Esophagus (tissue), 2 donors: ENCODE measurements at regions not wholly inside any gene's neighbourhood (a gene's known extent, or its start where the extent isn't known, plus 50 kb on each side); places are given as distances from the start of the nearest gene placed in this dataset.
"Not testable (repeated sequence)": the region's sequence is repeated elsewhere in the genome, so short reads cannot be mapped to it uniquely, and the experiment has no call there.

ENCODE experiments used
- H3K27ac ChIP-seq, 2 donors: one replicate each; pipeline ENCODE4 v1.5.1; 2013; ENCODE audit warnings: low read depth in 2 of 2, mild to moderate bottlenecking in 2 of 2, inconsistent platforms in 1 of 2, low read length in 1 of 2, moderate library complexity in 1 of 2
- H3K27me3 ChIP-seq, 2 donors: one replicate each; pipeline ENCODE4 v1.6.1; 2013; ENCODE audit warnings: low read length in 2 of 2, control low read depth in 1 of 2, mild to moderate bottlenecking in 1 of 2; ENCODE audit not compliant: insufficient read depth in 2 of 2, control insufficient read depth in 1 of 2
- H3K36me3 ChIP-seq, 2 donors: one replicate each; pipeline ENCODE4 v1.6.1; 2013; ENCODE audit warnings: low read length in 1 of 2; ENCODE audit not compliant: control insufficient read depth in 2 of 2, insufficient read depth in 2 of 2
- H3K4me1 ChIP-seq, 2 donors: one replicate each; pipeline ENCODE4 v1.6.1; 2013; ENCODE audit warnings: low read length in 1 of 2; ENCODE audit not compliant: control insufficient read depth in 2 of 2, insufficient read depth in 2 of 2
- H3K4me3 ChIP-seq, 2 donors: one replicate each; pipeline ENCODE4 v1.5.1; 2013; ENCODE audit warnings: low read length in 2 of 2, mild to moderate bottlenecking in 2 of 2, low read depth in 1 of 2, moderate library complexity in 1 of 2
- H3K9me3 ChIP-seq, 2 donors: one replicate each; pipeline ENCODE4 v1.6.1; 2013; ENCODE audit warnings: mild to moderate bottlenecking in 2 of 2, low read depth in 1 of 2, low read length in 1 of 2, moderate library complexity in 1 of 2; ENCODE audit not compliant: control insufficient read depth in 2 of 2, insufficient read depth in 1 of 2
- WGBS, 2 donors: extraction: QIAGEN DNeasy Blood & Tissue Kit; methylation state at CpG; one replicate each; pipeline ENCODE4 v1.1.7; 2013; 5-methylcytosine and 5-hydroxymethylcytosine counted together
- donor health status: healthy with polysubstance abuse.
- donor health status: Bipolar disorder and iron deficiency.

GRCh38 chr3:176633511-176633910 is 563.8 kb downstream of the TBL1XR1 start:
- no peak overlapping the region for H3K27ac ChIP-seq
- WGBS, 2 donors: 33 to 42% methylated on average over 2 of the region's 2 CpGs
- H3K4me1 ChIP-seq: no peaks in the 10 kb centered on the region

GRCh38 chr3:176632925-176633324 is 564.4 kb downstream of the TBL1XR1 start:
- Histone ChIP-seq H3K36me3 (no peaks in the 10 kb centered on the region), H3K4me1 (no peaks in the 10 kb centered on the region), H3K27me3 (no peaks in the 10 kb centered on the region), H3K27ac (no peak overlapping the region), H3K9me3 (no peaks in the 10 kb centered on the region), H3K4me3 (no peak overlapping the region)
- WGBS, 2 donors: 78 to 81% methylated on average over 6 of the region's 6 CpGs

More at GRCh38 chr3:176633511-176633910, 563.8 kb downstream of the TBL1XR1 start:
- Histone ChIP-seq H3K4me3 (no peak overlapping the region), H3K27me3 (no peaks in the 10 kb centered on the region), H3K9me3 (no peaks in the 10 kb centered on the region), H3K36me3 (no peaks in the 10 kb centered on the region)

GRCh38 chr3:176631165-176631564 is 566.1 kb downstream of the TBL1XR1 start:
- Histone ChIP-seq H3K27ac (no peak overlapping the region), H3K4me1 (no peaks in the 10 kb centered on the region), H3K27me3 (no peaks in the 10 kb centered on the region), H3K9me3 (no peaks in the 10 kb centered on the region), H3K4me3 (no peak overlapping the region), H3K36me3 (no peaks in the 10 kb centered on the region)
- 97 to 98% methylated on average over 1 of the region's 1 CpG for WGBS, 2 donors

- Histone ChIP-seq H3K4me1 (no peaks in the 10 kb centered on the region), H3K36me3 (no peaks in the 10 kb centered on the region), H3K27ac (no peak overlapping the region), H3K27me3 (no peaks in the 10 kb centered on the region), H3K4me3 (no peak overlapping the region), H3K9me3 (no peaks in the 10 kb centered on the region)
- 84 to 88% methylated on average over 2 of the region's 2 CpGs for WGBS, 2 donors
Measured at GRCh38 chr3:176628101-176628639, 569.1 kb downstream of the TBL1XR1 start.

GRCh38 chr3:176623468-176624150 is 573.7 kb downstream of the TBL1XR1 start:
- 77 to 84% methylated on average over 4 of the region's 4 CpGs for WGBS, 2 donors
- no peaks in the 10 kb centered on the region for H3K27me3 ChIP-seq
- no peaks in the 10 kb centered on the region for H3K4me1 ChIP-seq
- H3K4me3 ChIP-seq: no peak overlapping the region
- H3K9me3 ChIP-seq: no peaks in the 10 kb centered on the region
- no peak overlapping the region for H3K27ac ChIP-seq
- H3K36me3 ChIP-seq: no peaks in the 10 kb centered on the region

GRCh38 chr3:176619833-176620232 is 577.4 kb downstream of the TBL1XR1 start:
- Histone ChIP-seq H3K36me3 (no peaks in the 10 kb centered on the region), H3K27me3 (no peaks in the 10 kb centered on the region), H3K27ac (no peak overlapping the region), H3K4me3 (no peak overlapping the region), H3K4me1 (no peaks in the 10 kb centered on the region), H3K9me3 (no peaks in the 10 kb centered on the region)
- WGBS, 2 donors: 79 to 80% methylated on average over 3 of the region's 3 CpGs

- no peak overlapping the region for H3K4me3 ChIP-seq
- H3K27me3 ChIP-seq: no peaks in the 10 kb centered on the region
- no peaks in the 10 kb centered on the region for H3K9me3 ChIP-seq
- no peak overlapping the region for H3K27ac ChIP-seq
- H3K36me3 ChIP-seq: no peaks in the 10 kb centered on the region
- H3K4me1 ChIP-seq: no peaks in the 10 kb centered on the region
Measured at GRCh38 chr3:176615826-176616225, 581.5 kb downstream of the TBL1XR1 start.

- no peak overlapping the region for H3K27ac ChIP-seq
- H3K4me3 ChIP-seq: no peak overlapping the region
- H3K36me3 ChIP-seq: no peaks in the 10 kb centered on the region
- H3K4me1 ChIP-seq: no peaks in the 10 kb centered on the region
- 59 to 60% methylated on average over 1 of the region's 1 CpG for WGBS, 2 donors
- no peaks in the 10 kb centered on the region for H3K9me3 ChIP-seq
- no peaks in the 10 kb centered on the region for H3K27me3 ChIP-seq
Measured at GRCh38 chr3:176611703-176612102, 585.6 kb downstream of the TBL1XR1 start.

GRCh38 chr3:176609361-176609760 is 587.9 kb downstream of the TBL1XR1 start:
- H3K9me3 ChIP-seq: no peaks in the 10 kb centered on the region
- no peaks in the 10 kb centered on the region for H3K36me3 ChIP-seq
- no peaks in the 10 kb centered on the region for H3K4me1 ChIP-seq
- no peak overlapping the region for H3K27ac ChIP-seq
- no peak overlapping the region for H3K4me3 ChIP-seq
- WGBS, 2 donors: 84 to 90% methylated on average over 5 of the region's 5 CpGs
- H3K27me3 ChIP-seq: no peaks in the 10 kb centered on the region

- H3K27ac ChIP-seq, H3K4me3 ChIP-seq, H3K27me3 ChIP-seq, H3K4me1 ChIP-seq, H3K9me3 ChIP-seq, H3K36me3 ChIP-seq: not testable (repeated sequence)
- WGBS, 2 donors: 94 to 97% methylated on average over 2 of the region's 2 CpGs
Measured at GRCh38 chr3:176605553-176605952, 591.7 kb downstream of the TBL1XR1 start.
